ENCODE measurements at regions not wholly inside any gene's neighbourhood (a gene's known extent, or its start where the extent isn't known, plus 50 kb on each side); places are given as distances from the start of the nearest gene placed in this dataset.

DNA sequence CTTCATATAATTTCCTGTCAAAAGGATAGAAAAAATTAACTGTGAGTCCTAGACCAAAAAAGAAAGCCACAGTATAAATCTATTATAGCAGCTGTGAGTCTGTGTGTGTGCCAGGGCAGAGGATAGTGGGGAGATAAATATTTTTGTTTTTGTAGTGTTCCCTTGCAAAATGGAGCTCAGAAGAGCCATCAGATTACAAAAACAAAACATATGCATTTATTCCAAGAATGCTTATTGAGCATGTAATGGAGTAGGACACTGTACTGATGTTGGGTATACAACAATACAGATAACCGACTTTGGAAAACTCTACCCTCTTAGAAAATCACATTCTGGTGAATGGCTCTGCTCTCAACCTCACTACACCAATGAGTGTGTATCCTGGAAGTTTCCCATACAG, 111.0 kb downstream of the DMAC1 start:
- no peaks in the 10 kb centered on the region for H3K27me3 ChIP-seq
- no peaks in the 10 kb centered on the region for H3K36me3 ChIP-seq
- H3K9me3 ChIP-seq: no peaks in the 10 kb centered on the region
- H3K4me3 ChIP-seq: no peak overlapping the region
- DNase-seq (no peak), ATAC-seq (ENCODE audit: low FRiP score in 2 of 2) (no peak)
- TF ChIP-seq, protein P1, sequence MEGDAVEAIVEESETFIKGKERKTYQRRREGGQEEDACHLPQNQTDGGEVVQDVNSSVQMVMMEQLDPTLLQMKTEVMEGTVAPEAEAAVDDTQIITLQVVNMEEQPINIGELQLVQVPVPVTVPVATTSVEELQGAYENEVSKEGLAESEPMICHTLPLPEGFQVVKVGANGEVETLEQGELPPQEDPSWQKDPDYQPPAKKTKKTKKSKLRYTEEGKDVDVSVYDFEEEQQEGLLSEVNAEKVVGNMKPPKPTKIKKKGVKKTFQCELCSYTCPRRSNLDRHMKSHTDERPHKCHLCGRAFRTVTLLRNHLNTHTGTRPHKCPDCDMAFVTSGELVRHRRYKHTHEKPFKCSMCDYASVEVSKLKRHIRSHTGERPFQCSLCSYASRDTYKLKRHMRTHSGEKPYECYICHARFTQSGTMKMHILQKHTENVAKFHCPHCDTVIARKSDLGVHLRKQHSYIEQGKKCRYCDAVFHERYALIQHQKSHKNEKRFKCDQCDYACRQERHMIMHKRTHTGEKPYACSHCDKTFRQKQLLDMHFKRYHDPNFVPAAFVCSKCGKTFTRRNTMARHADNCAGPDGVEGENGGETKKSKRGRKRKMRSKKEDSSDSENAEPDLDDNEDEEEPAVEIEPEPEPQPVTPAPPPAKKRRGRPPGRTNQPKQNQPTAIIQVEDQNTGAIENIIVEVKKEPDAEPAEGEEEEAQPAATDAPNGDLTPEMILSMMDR (IDR thresholded peaks at IDR 0.05): no peak
- TF ChIP-seq POLR2AphosphoS5 (IDR thresholded peaks at IDR 0.05) (no peak), POLR2A (IDR thresholded peaks at IDR 0.05) (no peak), EP300 (IDR thresholded peaks at IDR 0.05) (no peak)
- 55 to 75% methylated on average over 1 of the region's 1 CpG for WGBS, 2 donors
- H3K27ac ChIP-seq: no peak overlapping the region
- no peaks in the 10 kb centered on the region for H3K4me1 ChIP-seq

DNA sequence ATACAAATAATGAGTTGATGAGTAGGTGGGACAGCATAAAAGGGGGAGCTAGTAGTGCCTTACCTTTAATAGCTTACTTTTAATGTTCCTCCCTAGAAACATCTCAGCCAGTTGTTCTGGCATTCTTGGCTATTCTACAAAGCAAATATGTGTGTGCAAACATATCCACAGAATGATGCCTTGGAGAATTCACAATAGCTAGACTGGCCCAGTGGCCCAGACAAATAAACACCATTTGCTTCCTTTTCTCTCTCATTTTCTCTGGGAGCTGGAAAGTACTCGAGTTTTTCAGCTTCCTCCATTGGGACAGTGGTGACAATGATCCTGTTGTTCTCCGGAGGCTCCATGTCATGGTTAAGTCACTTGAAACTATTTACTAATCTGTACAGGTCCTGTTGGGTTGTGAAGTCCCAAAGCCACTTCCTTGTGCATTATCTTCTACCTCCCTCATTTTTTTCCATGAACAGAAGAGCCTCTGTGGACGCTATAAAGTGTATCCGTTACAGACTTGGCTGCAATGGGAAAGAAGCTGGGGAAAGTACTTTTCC, 122.9 kb downstream of the DMAC1 start:
- H3K36me3 ChIP-seq: no peaks in the 10 kb centered on the region
- no peak overlapping the region for H3K4me3 ChIP-seq
- H3K27ac ChIP-seq: no peak overlapping the region
- no peaks in the 10 kb centered on the region for H3K4me1 ChIP-seq
- H3K9me3 ChIP-seq: no peaks in the 10 kb centered on the region
- H3K27me3 ChIP-seq: no peaks in the 10 kb centered on the region
- ATAC-seq (ENCODE audit: low FRiP score in 2 of 2): no peak
- DNase-seq: no peak
- WGBS, 2 donors: 54 to 73% methylated on average over 4 of the region's 4 CpGs
- TF ChIP-seq POLR2A (IDR thresholded peaks at IDR 0.05) (no peak), POLR2AphosphoS5 (IDR thresholded peaks at IDR 0.05) (no peak), EP300 (IDR thresholded peaks at IDR 0.05) (no peak)
- TF ChIP-seq, protein P1 (IDR thresholded peaks at IDR 0.05): no peak

GRCh38 chr9:7671847-7672246, 127.7 kb downstream of the DMAC1 start:
- no peaks in the 10 kb centered on the region for H3K9me3 ChIP-seq
- TF ChIP-seq POLR2AphosphoS5 (IDR thresholded peaks at IDR 0.05) (no peak), EP300 (IDR thresholded peaks at IDR 0.05) (no peak), POLR2A (IDR thresholded peaks at IDR 0.05) (no peak)
- TF ChIP-seq, protein P1 (IDR thresholded peaks at IDR 0.05): no peak
- H3K36me3 ChIP-seq: no peaks in the 10 kb centered on the region
- no peak overlapping the region for H3K27ac ChIP-seq
- H3K4me1 ChIP-seq: no peaks in the 10 kb centered on the region
- WGBS, 2 donors: 62 to 83% methylated on average over 2 of the region's 2 CpGs
- no peak for DNase-seq
- no peaks in the 10 kb centered on the region for H3K27me3 ChIP-seq
- no peak overlapping the region for H3K4me3 ChIP-seq
- ATAC-seq (ENCODE audit: low FRiP score in 2 of 2): no peak

- H3K4me3 ChIP-seq: no peak overlapping the region
- ATAC-seq (ENCODE audit: low FRiP score in 2 of 2) (no peak), DNase-seq (no peak)
- 42 to 52% methylated on average over 1 of the region's 1 CpG for WGBS, 2 donors
- H3K9me3 ChIP-seq: no peaks in the 10 kb centered on the region
- no peaks in the 10 kb centered on the region for H3K36me3 ChIP-seq
- H3K4me1 ChIP-seq: no peaks in the 10 kb centered on the region
- H3K27ac ChIP-seq: no peak overlapping the region
- no peak for TF ChIP-seq POLR2A (IDR thresholded peaks at IDR 0.05)
- TF ChIP-seq EP300 (IDR thresholded peaks at IDR 0.05): no peak
- TF ChIP-seq, protein P1 (IDR thresholded peaks at IDR 0.05): no peak
- H3K27me3 ChIP-seq: no peaks in the 10 kb centered on the region
Measured at GRCh38 chr9:7668541-7668940, 131.0 kb downstream of the DMAC1 start.

- DNase-seq: no peak
- H3K9me3 ChIP-seq: no peaks in the 10 kb centered on the region
- ATAC-seq (ENCODE audit: low FRiP score in 2 of 2): no peak
- no peak overlapping the region for H3K4me3 ChIP-seq
- H3K27me3 ChIP-seq: no peaks in the 10 kb centered on the region
- H3K4me1 ChIP-seq: no peaks in the 10 kb centered on the region
- H3K36me3 ChIP-seq: no peaks in the 10 kb centered on the region
- no peak for TF ChIP-seq EP300 (IDR thresholded peaks at IDR 0.05)
- TF ChIP-seq, protein P1 (IDR thresholded peaks at IDR 0.05): no peak
- no peak for TF ChIP-seq POLR2A (IDR thresholded peaks at IDR 0.05)
- TF ChIP-seq POLR2AphosphoS5 (IDR thresholded peaks at IDR 0.05): no peak
- 69 to 84% methylated on average over 3 of the region's 3 CpGs for WGBS, 2 donors
- H3K27ac ChIP-seq: no peak overlapping the region
Measured at GRCh38 chr9:7665874-7666273, 133.7 kb downstream of the DMAC1 start.
